ENCODE measurements at regions not wholly inside any gene's neighbourhood (a gene's known extent, or its start where the extent isn't known, plus 50 kb on each side); places are given as distances from the start of the nearest gene placed in this dataset.

- Histone ChIP-seq H2BK5ac (ENCODE audit: low read depth, low read length, poor library complexity) (no peak overlapping the region), H3K79me1 (ENCODE audit: low read length) (no peaks in the 10 kb centered on the region), H2BK120ac (ENCODE audit: insufficient read depth, low read length, poor library complexity) (no peak overlapping the region), H3K27ac (ENCODE audit: low read depth, low read length) (no peak overlapping the region), H3K4me3 (ENCODE audit: low read depth, low read length) (no peak overlapping the region), H2BK12ac (ENCODE audit: low read length) (no peak overlapping the region), H3K18ac (ENCODE audit: low read length) (no peak overlapping the region), H3K9ac (ENCODE audit: low read length) (no peak overlapping the region), H2AFZ (ENCODE audit: insufficient read depth, low read length, poor library complexity) (no peak overlapping the region), H4K91ac (ENCODE audit: low read depth, low read length) (no peak overlapping the region), H3K36me3 (ENCODE audit: control insufficient read depth in 1 of 2, insufficient read depth in 2 of 2, low read length in 2 of 2) (no peaks in the 10 kb centered on the region), H3K14ac (ENCODE audit: low read length) (no peak overlapping the region), H4K8ac (ENCODE audit: low read depth, low read length) (no peak overlapping the region), H3K23ac (ENCODE audit: low read length) (no peak overlapping the region), H2AK5ac (ENCODE audit: low read length) (no peak overlapping the region), H3K4me1 (ENCODE audit: control insufficient read depth in 1 of 2, insufficient read depth in 2 of 2, low read length in 2 of 2) (no peaks in the 10 kb centered on the region), H3K4ac (ENCODE audit: low read depth, low read length) (no peak overlapping the region), H3K27me3 (ENCODE audit: insufficient read depth, low read length) (no peaks in the 10 kb centered on the region), H3K9me3 (ENCODE audit: insufficient read depth, low read depth, low read length) (peaks cover 2% of the 10 kb centered on the region), H4K12ac (ENCODE audit: low read depth, low read length) (no peak overlapping the region), H3K4me2 (ENCODE audit: low read length) (no peak overlapping the region), H3K79me2 (ENCODE audit: control insufficient read depth, insufficient read depth, low read length, poor library complexity) (no peaks in the 10 kb centered on the region)
- no CpG with 5 or more reads among the region's 2 CpGs for WGBS (ENCODE audit: extremely low coverage, insufficient coverage, insufficient read length)
- no peak for DNase-seq
These were observed 537.7 kb upstream of the AADAT start for GRCh38 chr4:170627418-170627817.

GRCh38 chr4:170623899-170624298 lies 534.1 kb upstream of the AADAT start:
- no peak overlapping the region for H3K27ac ChIP-seq (ENCODE audit: low read depth, low read length)
- no CpG with 5 or more reads among the region's 7 CpGs for WGBS (ENCODE audit: extremely low coverage, insufficient coverage, insufficient read length)
- H4K91ac ChIP-seq (ENCODE audit: low read depth, low read length), result no peak overlapping the region
- H2AK5ac ChIP-seq (ENCODE audit: low read length), result no peak overlapping the region
- no peak overlapping the region for H3K18ac ChIP-seq (ENCODE audit: low read length)
- H3K14ac ChIP-seq (ENCODE audit: low read length), result no peak overlapping the region
- no peaks in the 10 kb centered on the region for H3K79me1 ChIP-seq (ENCODE audit: low read length)
- H3K4ac ChIP-seq (ENCODE audit: low read depth, low read length), result no peak overlapping the region
- no peak overlapping the region for H2AFZ ChIP-seq (ENCODE audit: insufficient read depth, low read length, poor library complexity)
- no peaks in the 10 kb centered on the region for H3K9me3 ChIP-seq (ENCODE audit: insufficient read depth, low read depth, low read length)
- no peak overlapping the region for H2BK12ac ChIP-seq (ENCODE audit: low read length)
- H3K9ac ChIP-seq (ENCODE audit: low read length), result no peak overlapping the region
- no peaks in the 10 kb centered on the region for H3K27me3 ChIP-seq (ENCODE audit: insufficient read depth, low read length)
- no peak overlapping the region for H3K4me2 ChIP-seq (ENCODE audit: low read length)
- H3K4me1 ChIP-seq (ENCODE audit: control insufficient read depth in 1 of 2, insufficient read depth in 2 of 2, low read length in 2 of 2), result no peaks in the 10 kb centered on the region
- no peaks in the 10 kb centered on the region for H3K79me2 ChIP-seq (ENCODE audit: control insufficient read depth, insufficient read depth, low read length, poor library complexity)
- no peak overlapping the region for H3K23ac ChIP-seq (ENCODE audit: low read length)
- H3K4me3 ChIP-seq (ENCODE audit: low read depth, low read length), result no peak overlapping the region
- no peak overlapping the region for H2BK120ac ChIP-seq (ENCODE audit: insufficient read depth, low read length, poor library complexity)
- H4K8ac ChIP-seq (ENCODE audit: low read depth, low read length), result no peak overlapping the region
- no peak overlapping the region for H2BK5ac ChIP-seq (ENCODE audit: low read depth, low read length, poor library complexity)
- no peak overlapping the region for H4K12ac ChIP-seq (ENCODE audit: low read depth, low read length)
- no peaks in the 10 kb centered on the region for H3K36me3 ChIP-seq (ENCODE audit: control insufficient read depth in 1 of 2, insufficient read depth in 2 of 2, low read length in 2 of 2)
- no peak for DNase-seq

- H3K79me1 ChIP-seq (ENCODE audit: low read length), result no peaks in the 10 kb centered on the region
- no peak overlapping the region for H2AFZ ChIP-seq (ENCODE audit: insufficient read depth, low read length, poor library complexity)
- no peaks in the 10 kb centered on the region for H3K79me2 ChIP-seq (ENCODE audit: control insufficient read depth, insufficient read depth, low read length, poor library complexity)
- WGBS (ENCODE audit: extremely low coverage, insufficient coverage, insufficient read length), result no CpG with 5 or more reads among the region's 2 CpGs
- H2BK12ac ChIP-seq (ENCODE audit: low read length), result no peak overlapping the region
- H3K27ac ChIP-seq (ENCODE audit: low read depth, low read length), result no peak overlapping the region
- no peak overlapping the region for H3K14ac ChIP-seq (ENCODE audit: low read length)
- no peak overlapping the region for H3K4me3 ChIP-seq (ENCODE audit: low read depth, low read length)
- H3K9ac ChIP-seq (ENCODE audit: low read length), result no peak overlapping the region
- H3K4me1 ChIP-seq (ENCODE audit: control insufficient read depth in 1 of 2, insufficient read depth in 2 of 2, low read length in 2 of 2), result no peaks in the 10 kb centered on the region
- no peak overlapping the region for H3K4me2 ChIP-seq (ENCODE audit: low read length)
- H3K23ac ChIP-seq (ENCODE audit: low read length), result no peak overlapping the region
- DNase-seq, result no peak
- no peak overlapping the region for H2AK5ac ChIP-seq (ENCODE audit: low read length)
- H3K36me3 ChIP-seq (ENCODE audit: control insufficient read depth in 1 of 2, insufficient read depth in 2 of 2, low read length in 2 of 2), result no peaks in the 10 kb centered on the region
- no peak overlapping the region for H4K91ac ChIP-seq (ENCODE audit: low read depth, low read length)
- H4K12ac ChIP-seq (ENCODE audit: low read depth, low read length), result no peak overlapping the region
- no peak overlapping the region for H3K4ac ChIP-seq (ENCODE audit: low read depth, low read length)
- no peak overlapping the region for H3K18ac ChIP-seq (ENCODE audit: low read length)
- no peak overlapping the region for H2BK5ac ChIP-seq (ENCODE audit: low read depth, low read length, poor library complexity)
- H2BK120ac ChIP-seq (ENCODE audit: insufficient read depth, low read length, poor library complexity), result no peak overlapping the region
- no peaks in the 10 kb centered on the region for H3K9me3 ChIP-seq (ENCODE audit: insufficient read depth, low read depth, low read length)
- H4K8ac ChIP-seq (ENCODE audit: low read depth, low read length), result no peak overlapping the region
- no peaks in the 10 kb centered on the region for H3K27me3 ChIP-seq (ENCODE audit: insufficient read depth, low read length)
These were observed 520.7 kb upstream of the AADAT start for GRCh38 chr4:170610434-170610833.

- Histone ChIP-seq H3K9me3 (ENCODE audit: insufficient read depth, low read depth, low read length) (no peaks in the 10 kb centered on the region), H3K4me2 (ENCODE audit: low read length) (no peak overlapping the region), H3K4me3 (ENCODE audit: low read depth, low read length) (no peak overlapping the region), H3K18ac (ENCODE audit: low read length) (no peak overlapping the region), H3K79me2 (ENCODE audit: control insufficient read depth, insufficient read depth, low read length, poor library complexity) (no peaks in the 10 kb centered on the region), H3K79me1 (ENCODE audit: low read length) (no peaks in the 10 kb centered on the region), H3K27ac (ENCODE audit: low read depth, low read length) (no peak overlapping the region), H2BK12ac (ENCODE audit: low read length) (no peak overlapping the region), H3K23ac (ENCODE audit: low read length) (no peak overlapping the region), H3K4ac (ENCODE audit: low read depth, low read length) (no peak overlapping the region), H3K14ac (ENCODE audit: low read length) (no peak overlapping the region), H2BK120ac (ENCODE audit: insufficient read depth, low read length, poor library complexity) (no peak overlapping the region), H4K91ac (ENCODE audit: low read depth, low read length) (no peak overlapping the region), H2BK5ac (ENCODE audit: low read depth, low read length, poor library complexity) (no peak overlapping the region), H2AFZ (ENCODE audit: insufficient read depth, low read length, poor library complexity) (no peak overlapping the region), H2AK5ac (ENCODE audit: low read length) (no peak overlapping the region), H3K4me1 (ENCODE audit: control insufficient read depth in 1 of 2, insufficient read depth in 2 of 2, low read length in 2 of 2) (no peaks in the 10 kb centered on the region), H3K36me3 (ENCODE audit: control insufficient read depth in 1 of 2, insufficient read depth in 2 of 2, low read length in 2 of 2) (no peaks in the 10 kb centered on the region), H3K9ac (ENCODE audit: low read length) (no peak overlapping the region), H4K8ac (ENCODE audit: low read depth, low read length) (no peak overlapping the region), H4K12ac (ENCODE audit: low read depth, low read length) (no peak overlapping the region), H3K27me3 (ENCODE audit: insufficient read depth, low read length) (no peaks in the 10 kb centered on the region)
- WGBS (ENCODE audit: extremely low coverage, insufficient coverage, insufficient read length), result no CpG with 5 or more reads among the region's 4 CpGs
- no peak for DNase-seq
These were observed 510.1 kb upstream of the AADAT start for GRCh38 chr4:170599894-170600293.
